PC-3 (cell line): ENCODE measurements at regions not wholly inside any gene's neighbourhood (a gene's known extent, or its start where the extent isn't known, plus 50 kb on each side); places are given as distances from the start of the nearest gene placed in this dataset.

ENCODE experiments used
- CTCF ChIP-seq: fragments of 300-600 bp; sonication (generic); conservative IDR thresholded peaks from 2 replicates; pipeline ENCODE4 v1.5.1; 2017; ENCODE audit warnings: antibody characterized with exemption, low read depth, mild to moderate bottlenecking, low read length
- EZH2 ChIP-seq: fragments of 300-600 bp; sonication (generic); IDR thresholded peaks from one replicate; pipeline ENCODE4 v1.6.1; 2017; ENCODE audit warnings: antibody characterized with exemption, mild to moderate bottlenecking, low read length; ENCODE audit not compliant: unreplicated experiment
- EZH2phosphoT487 ChIP-seq: fragments of 300-600 bp; sonication (generic); IDR thresholded peaks from 2 replicates; pipeline ENCODE4 v1.6.1; 2018; ENCODE audit warnings: mild to moderate bottlenecking, antibody characterized with exemption, low read length, borderline replicate concordance

- no peak for TF ChIP-seq CTCF
- TF ChIP-seq EZH2phosphoT487: no peak
- TF ChIP-seq EZH2: no peak
Measured at GRCh38 chr3:135633078-135633477, 332.4 kb upstream of the PPP2R3A start.
